ENCODE measurements at regions not wholly inside any gene's neighbourhood (a gene's known extent, or its start where the extent isn't known, plus 50 kb on each side); places are given as distances from the start of the nearest gene placed in this dataset.

GRCh38 chr7:45242261-45242660 is 84.7 kb downstream of the RAMP3 start:
- 81% methylated on average over 4 of the region's 4 CpGs for WGBS (ENCODE audit: missing lambda C conversion rate)
- no peak for TF ChIP-seq JUN (IDR thresholded peaks at IDR 0.05)
- no peak for TF ChIP-seq RAD21 (conservative IDR thresholded peaks at IDR 0.05 in 1 of 2, IDR thresholded peaks at IDR 0.05 in 1 of 2)
- no peak for TF ChIP-seq NR3C1 (IDR thresholded peaks at IDR 0.05)
- TF ChIP-seq ATOH8 (CRISPR knock-in tag; IDR thresholded peaks at IDR 0.05; ENCODE audit: low read depth): no peak
- TF ChIP-seq RNF2 (IDR thresholded peaks at IDR 0.05; ENCODE audit: borderline replicate concordance, low read depth): no peak
- TF ChIP-seq EHF (CRISPR knock-in tag; IDR thresholded peaks at IDR 0.05): no peak
- no peak for TF ChIP-seq KDM1A (IDR thresholded peaks at IDR 0.05; ENCODE audit: low read depth)
- no peak for TF ChIP-seq MAZ (IDR thresholded peaks at IDR 0.05; ENCODE audit: borderline replicate concordance, low read depth, low read length)
- TF ChIP-seq POLR2AphosphoS2 (conservative IDR thresholded peaks at IDR 0.05; ENCODE audit: low read length): no peak
- no peak for TF ChIP-seq E2F6 (IDR thresholded peaks at IDR 0.05; ENCODE audit: borderline replicate concordance, low read depth)
- TF ChIP-seq MAFK (IDR thresholded peaks at IDR 0.05; ENCODE audit: partially characterized antibody): no peak
- TF ChIP-seq NFE2L2 (conservative IDR thresholded peaks at IDR 0.05; ENCODE audit: low read length): no peak
- no peak for TF ChIP-seq HDAC2 (IDR thresholded peaks at IDR 0.05)
- no peak overlapping the region for H3K4me2 ChIP-seq
- POLR2A ChIA-PET: no interaction called here
- H3K27ac ChIP-seq: no peak overlapping the region
- DNase-seq (ENCODE audit: low read depth in 1 of 2, low spot score in 1 of 2) (no peak), FAIRE-seq (no peak), ATAC-seq (no peak)
- H3K4me3 ChIP-seq: no peak overlapping the region
- 0 out of 3 replicates have a peak, but pooled peaks cover 4% of the 10 kb centered on the region for H3K4me1 ChIP-seq
- CTCF ChIA-PET: interaction anchor here (0.6 to 1.3 kb wide), 3 partner anchors 12 to 18 kb away, joined by 3 to 6 read pairs (median 4); no protein-coding TSS in a partner anchor
- H3K9me3 ChIP-seq: no peaks in the 10 kb centered on the region

GRCh38 chr7:45242698-45243097 is 85.1 kb downstream of the RAMP3 start:
- 70% methylated on average over 3 of the region's 3 CpGs for WGBS (ENCODE audit: missing lambda C conversion rate)
- no peaks in the 10 kb centered on the region for H3K9me3 ChIP-seq
- H3K27ac ChIP-seq: no peak overlapping the region
- no peak for FAIRE-seq
- no peak overlapping the region for H3K4me3 ChIP-seq
- no peak overlapping the region for H3K4me2 ChIP-seq
- ChIA-PET POLR2A (no interaction called here), CTCF (interaction anchor here (0.6 to 1.2 kb wide), 2 partner anchors 13 to 17 kb away, joined by 3 to 4 read pairs; no protein-coding TSS in a partner anchor)
- TF ChIP-seq HDAC2 (IDR thresholded peaks at IDR 0.05) (no peak), NPAS2 (CRISPR knock-in tag; IDR thresholded peaks at IDR 0.05; ENCODE audit: borderline replicate concordance) (no peak), HOXB13 (CRISPR knock-in tag; IDR thresholded peaks at IDR 0.05; ENCODE audit: low read depth) (no peak), JUN (IDR thresholded peaks at IDR 0.05) (no peak), GATA3 (IDR thresholded peaks at IDR 0.05; ENCODE audit: borderline replicate concordance) (no peak)
- DNase-seq (ENCODE audit: low read depth in 1 of 2, low spot score in 1 of 2): no peak
- ATAC-seq: 0 out of 6 replicates have a peak, but pooled peaks have one; percentile 38 to 40
- H3K4me1 ChIP-seq: 0 out of 3 replicates have a peak, but pooled peaks cover 4% of the 10 kb centered on the region

GRCh38 chr7:45244981-45245380 is 87.4 kb downstream of the RAMP3 start:
- H3K9me3 ChIP-seq: no peaks in the 10 kb centered on the region
- no peak for ATAC-seq
- WGBS (ENCODE audit: missing lambda C conversion rate): 2% methylated on average over 2 of the region's 2 CpGs
- DNase-seq (ENCODE audit: low read depth in 1 of 2, low spot score in 1 of 2): no peak
- H3K4me3 ChIP-seq: no peak overlapping the region
- H3K4me1 ChIP-seq: 0 out of 3 replicates have a peak, but pooled peaks cover 4% of the 10 kb centered on the region
- no peak for FAIRE-seq
- POLR2A ChIA-PET: no interaction called here
- TF ChIP-seq HDAC2 (IDR thresholded peaks at IDR 0.05) (no peak), ESRRA (IDR thresholded peaks at IDR 0.05; ENCODE audit: borderline replicate concordance, low read length) (no peak), MAFK (IDR thresholded peaks at IDR 0.05; ENCODE audit: partially characterized antibody) (no peak), KDM5A (IDR thresholded peaks at IDR 0.05) (no peak), KDM1A (IDR thresholded peaks at IDR 0.05; ENCODE audit: low read depth) (no peak), RCOR1 (IDR thresholded peaks at IDR 0.05; ENCODE audit: low read depth, low read length) (no peak), PHF8 (IDR thresholded peaks at IDR 0.05; ENCODE audit: borderline replicate concordance, low read depth) (no peak), FOSB (CRISPR knock-in tag; IDR thresholded peaks at IDR 0.05) (no peak), POLR2A (IDR thresholded peaks at IDR 0.05; ENCODE audit: low read length) (no peak), NR3C1 (IDR thresholded peaks at IDR 0.05) (no peak), REST (IDR thresholded peaks at IDR 0.05) (no peak), EP300 (IDR thresholded peaks at IDR 0.05) (no peak)
- no peak overlapping the region for H3K27ac ChIP-seq
- CTCF ChIA-PET: interaction anchor here (3.6 kb wide), 1 partner anchor 15 kb away, joined by 21 read pairs; no protein-coding TSS in a partner anchor
- no peak overlapping the region for H3K4me2 ChIP-seq
